ENCODE measurements at regions not wholly inside any gene's neighbourhood (a gene's known extent, or its start where the extent isn't known, plus 50 kb on each side); places are given as distances from the start of the nearest gene placed in this dataset.
"Not testable (repeated sequence)": the region's sequence is repeated elsewhere in the genome, so short reads cannot be mapped to it uniquely, and the experiment has no call there.

GRCh38 chr22:22117864-22118544, 126.6 kb upstream of the VPREB1 start:
- not testable (repeated sequence) for DNase-seq

- DNase-seq = not testable (repeated sequence)
These were observed 127.4 kb upstream of the VPREB1 start for GRCh38 chr22:22116997-22117770.

- no peak for DNase-seq
These were observed 130.9 kb upstream of the VPREB1 start for GRCh38 chr22:22113701-22114100.

- DNase-seq = no peak
These were observed 130.1 kb upstream of the TOP3B start for GRCh38 chr22:22112533-22113294.

GRCh38 chr22:22111983-22112382, 129.4 kb upstream of the TOP3B start:
- no peak for DNase-seq

GRCh38 chr22:22111267-22111751, 128.7 kb upstream of the TOP3B start:
- DNase-seq = no peak

GRCh38 chr22:22110548-22111266, 128.1 kb upstream of the TOP3B start:
- no peak for DNase-seq

- no peak for DNase-seq
These were observed 127.3 kb upstream of the TOP3B start for GRCh38 chr22:22109693-22110466.

GRCh38 chr22:22106855-22107254, 124.3 kb upstream of the TOP3B start:
- DNase-seq = no peak

- DNase-seq = no peak
These were observed 122.8 kb upstream of the TOP3B start for GRCh38 chr22:22105364-22105763.

GRCh38 chr22:22103078-22103875, 120.7 kb upstream of the TOP3B start:
- no peak for DNase-seq

- DNase-seq = no peak
These were observed 117.5 kb upstream of the TOP3B start for GRCh38 chr22:22099833-22100812.

GRCh38 chr22:22099194-22099486, 116.6 kb upstream of the TOP3B start:
- no peak for DNase-seq

GRCh38 chr22:22098457-22099193, 116.0 kb upstream of the TOP3B start:
- no peak for DNase-seq

GRCh38 chr22:22097727-22098228, 115.2 kb upstream of the TOP3B start:
- no peak for DNase-seq

- DNase-seq = no peak
These were observed 112.3 kb upstream of the TOP3B start for GRCh38 chr22:22094921-22095320.

GRCh38 chr22:22094514-22094913, 111.9 kb upstream of the TOP3B start:
- DNase-seq = no peak

- DNase-seq = no peak
These were observed 111.2 kb upstream of the TOP3B start for GRCh38 chr22:22093743-22094142.

- DNase-seq = no peak
These were observed 110.4 kb upstream of the TOP3B start for GRCh38 chr22:22092974-22093373.
